ENCODE measurements at regions not wholly inside any gene's neighbourhood (a gene's known extent, or its start where the extent isn't known, plus 50 kb on each side); places are given as distances from the start of the nearest gene placed in this dataset.
A peak's percentile ranks its signal among the peaks of the same experiment; 100 is the strongest.

DNA sequence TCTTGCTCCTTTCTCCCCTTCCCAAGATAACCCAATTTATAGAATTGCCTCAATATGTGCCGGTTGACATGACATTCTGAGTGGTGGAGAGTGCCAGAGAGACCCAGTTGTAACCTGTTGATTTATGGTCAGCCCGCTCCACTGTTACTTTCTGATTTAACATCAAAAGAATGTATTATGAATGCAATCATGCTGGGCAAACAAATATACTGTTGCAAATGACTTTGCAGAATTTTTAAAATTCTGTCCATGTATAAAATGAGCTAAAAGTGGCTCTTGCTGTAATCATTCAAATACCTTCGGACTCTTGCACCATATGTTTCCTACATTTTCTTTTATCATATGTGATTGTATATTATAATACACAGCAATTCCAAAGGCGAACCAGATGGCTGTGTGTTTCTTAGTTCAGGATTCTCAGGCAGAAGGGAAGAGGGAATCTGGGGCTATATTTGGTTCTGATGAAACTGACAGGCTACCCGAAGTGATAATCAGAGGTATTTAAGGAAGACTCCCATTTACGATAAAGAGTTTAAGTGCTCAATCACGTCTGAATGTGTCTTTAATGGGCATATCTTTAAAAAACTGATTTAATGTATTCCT is 131.7 kb downstream of the CLCN4 start:
- no peak for DNase-seq

GRCh38 chrX:10296576-10296975 is 139.8 kb downstream of the CLCN4 start:
- DNase-seq, result no peak

DNA sequence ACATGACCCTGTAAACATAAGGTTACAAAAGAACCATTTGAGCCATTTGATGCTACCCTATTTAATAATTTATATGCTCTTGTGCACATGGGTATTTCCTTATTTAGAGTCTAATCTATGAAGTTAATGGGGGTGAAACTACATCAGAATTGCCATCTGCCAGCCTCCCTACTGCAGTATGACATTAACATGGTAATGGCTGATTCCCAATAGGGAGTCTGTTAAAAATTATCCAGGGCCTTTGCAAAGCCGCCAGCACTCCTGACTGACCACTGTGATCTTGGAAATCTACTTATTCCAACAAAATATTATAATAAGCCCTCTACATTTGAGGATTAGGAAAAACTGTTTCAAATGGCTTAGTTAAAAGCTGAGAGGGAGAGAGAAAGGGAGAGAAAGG is 153.7 kb downstream of the CLCN4 start:
- DNase-seq, result peak; percentile 7

GRCh38 chrX:10314530-10315104 is 157.8 kb downstream of the CLCN4 start:
- DNase-seq, result no peak

DNA sequence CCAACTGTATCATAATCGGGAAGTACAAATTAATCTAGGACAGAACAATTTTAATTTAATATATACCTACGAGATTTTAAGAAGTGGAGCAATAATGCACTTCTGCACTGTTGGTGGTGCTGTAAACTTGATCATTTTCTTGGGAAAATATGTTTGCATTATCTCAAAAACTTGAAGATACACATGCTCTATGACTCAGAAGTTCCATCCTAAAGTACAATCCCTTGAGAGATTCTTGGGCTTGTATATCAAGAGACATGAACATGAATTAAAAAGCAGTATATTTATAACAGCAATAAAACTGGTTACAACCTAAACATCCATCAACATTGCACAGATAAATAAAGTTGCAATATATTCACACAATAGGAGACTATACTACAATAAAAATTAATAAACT is 168.8 kb downstream of the CLCN4 start:
- no peak for DNase-seq

- DNase-seq, result no peak
Measured at GRCh38 chrX:10326578-10326977, 169.8 kb downstream of the CLCN4 start.

DNA sequence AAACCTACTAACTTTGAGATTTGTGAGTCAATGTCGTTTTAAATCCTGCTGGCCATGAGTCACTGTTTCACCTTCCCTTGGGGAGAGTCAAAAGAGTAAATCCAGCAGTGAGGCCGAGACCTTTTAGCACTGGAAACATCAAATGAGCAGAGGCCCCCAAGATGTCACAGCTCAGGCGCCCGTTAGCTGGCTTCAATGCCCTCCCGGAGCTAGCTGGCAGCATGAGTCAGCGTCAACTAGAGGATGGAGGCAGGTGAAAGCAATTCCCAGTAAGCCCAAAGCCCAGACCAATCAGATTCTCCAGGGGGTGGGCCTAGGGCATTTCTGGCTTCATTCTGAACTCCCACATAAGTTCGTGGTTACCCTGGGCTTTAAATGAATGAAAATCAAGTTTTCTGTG is 170.9 kb downstream of the CLCN4 start:
- DNase-seq, result no peak

DNA sequence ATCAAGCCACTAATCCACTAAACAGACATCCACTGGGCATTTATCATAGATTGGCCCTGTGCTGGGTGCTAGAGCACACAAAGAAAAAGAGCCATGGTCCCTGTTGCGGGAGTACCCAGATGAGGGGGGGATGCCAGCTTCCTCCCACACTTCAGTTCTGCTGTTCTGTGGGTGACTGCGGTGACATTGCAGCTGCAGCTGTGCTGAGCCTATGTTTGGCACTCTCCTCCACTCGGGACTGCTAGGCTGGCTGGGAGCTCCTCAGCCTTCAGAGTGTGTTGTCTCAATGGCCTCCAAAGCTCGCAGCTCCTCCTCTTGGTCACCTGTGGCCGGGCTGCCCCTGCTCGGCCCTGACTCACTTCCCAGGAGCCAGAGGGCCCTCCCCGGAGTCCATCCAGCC is 173.2 kb downstream of the CLCN4 start:
- no peak for DNase-seq

GRCh38 chrX:10341309-10341708 is 184.5 kb downstream of the CLCN4 start:
- no peak for DNase-seq

DNA sequence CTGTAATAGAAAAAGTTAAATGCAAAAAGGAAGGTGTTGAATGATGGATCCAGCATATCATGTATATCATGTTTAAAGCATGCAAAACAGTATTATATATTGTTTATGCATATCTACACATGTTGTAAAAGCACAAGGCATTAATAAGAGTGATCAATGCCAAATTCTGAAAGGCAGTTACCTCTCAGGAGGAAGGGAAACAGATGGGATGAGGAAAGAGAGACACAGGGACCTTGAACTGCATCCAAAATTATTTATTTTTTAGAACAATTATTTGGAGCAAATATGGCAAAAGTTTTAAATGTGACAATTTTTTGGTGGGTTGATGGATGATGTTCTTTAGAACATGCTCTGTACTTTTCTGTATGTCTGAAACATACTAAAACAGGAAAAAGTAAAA is 193.4 kb downstream of the CLCN4 start:
- DNase-seq, result no peak

- DNase-seq, result no peak
Measured at GRCh38 chrX:10350981-10351380, 194.2 kb downstream of the CLCN4 start.

DNA sequence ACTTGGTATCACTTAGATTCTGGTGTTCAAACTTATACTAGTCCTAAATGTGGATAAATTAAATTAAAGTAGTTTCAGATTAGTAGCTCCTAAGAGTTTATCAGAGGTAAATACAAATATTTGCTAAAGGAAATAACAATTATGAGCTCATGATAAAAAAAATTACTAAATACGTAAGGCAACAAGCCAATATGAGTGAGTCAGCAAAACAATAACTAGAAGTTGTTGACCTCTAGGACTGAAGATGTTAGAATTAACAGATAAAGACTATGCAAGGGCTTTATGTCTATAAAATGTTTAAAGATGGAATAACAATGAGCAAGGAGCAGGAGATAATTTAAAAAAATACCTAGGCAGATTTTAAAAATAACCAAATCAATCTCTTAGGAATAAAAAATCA is 195.8 kb downstream of the CLCN4 start:
- no peak for DNase-seq

- no peak for DNase-seq
Measured at GRCh38 chrX:10356979-10357378, 200.2 kb downstream of the CLCN4 start.

GRCh38 chrX:10358958-10359357 is 202.2 kb downstream of the CLCN4 start:
- no peak for DNase-seq

- DNase-seq, result no peak
Measured at GRCh38 chrX:10360116-10360515, 203.3 kb downstream of the CLCN4 start.

- DNase-seq, result no peak
Measured at GRCh38 chrX:10365532-10366265, 208.9 kb downstream of the CLCN4 start.

DNA sequence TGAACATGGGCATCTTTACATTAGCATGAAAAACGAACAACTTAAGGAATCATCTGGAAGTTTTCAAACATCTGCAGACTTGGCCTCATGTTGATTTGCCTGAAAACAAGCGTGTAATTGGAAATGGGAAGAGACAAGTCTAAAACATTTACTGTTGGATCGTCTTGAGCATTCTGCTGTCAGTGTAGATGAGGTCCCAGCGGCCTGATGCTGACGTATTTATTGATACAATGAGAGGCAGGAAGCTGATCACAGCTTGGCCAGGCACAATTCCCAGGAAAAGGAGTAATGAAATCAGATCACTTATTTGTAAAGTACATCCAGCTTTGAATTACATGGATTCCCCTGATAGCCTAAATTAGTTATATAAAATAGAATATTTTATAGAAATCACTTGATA is 210.6 kb downstream of the CLCN4 start:
- no peak for DNase-seq

DNA sequence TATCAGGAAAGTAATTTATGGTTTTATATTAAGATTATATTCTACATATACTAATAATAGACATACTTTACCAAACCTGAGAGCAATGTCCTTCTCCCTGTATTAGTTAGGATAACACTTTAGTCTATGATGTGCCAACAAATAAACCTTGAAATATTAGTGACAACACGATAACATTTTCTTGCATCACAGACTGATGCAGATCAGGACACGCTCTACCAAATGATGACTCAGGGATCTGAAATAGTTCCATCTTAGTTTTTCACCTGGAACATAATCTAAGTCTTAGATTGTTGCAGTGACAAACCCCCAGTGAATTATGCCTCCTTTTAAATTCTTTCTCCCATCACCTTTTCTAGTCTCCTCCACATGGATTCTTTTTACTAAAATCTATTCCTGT is 214.2 kb downstream of the CLCN4 start:
- no peak for DNase-seq

GRCh38 chrX:10377427-10377826 is 220.7 kb downstream of the CLCN4 start:
- no peak for DNase-seq

- no peak for DNase-seq
Measured at GRCh38 chrX:10379878-10380277, 223.1 kb downstream of the CLCN4 start.

DNA sequence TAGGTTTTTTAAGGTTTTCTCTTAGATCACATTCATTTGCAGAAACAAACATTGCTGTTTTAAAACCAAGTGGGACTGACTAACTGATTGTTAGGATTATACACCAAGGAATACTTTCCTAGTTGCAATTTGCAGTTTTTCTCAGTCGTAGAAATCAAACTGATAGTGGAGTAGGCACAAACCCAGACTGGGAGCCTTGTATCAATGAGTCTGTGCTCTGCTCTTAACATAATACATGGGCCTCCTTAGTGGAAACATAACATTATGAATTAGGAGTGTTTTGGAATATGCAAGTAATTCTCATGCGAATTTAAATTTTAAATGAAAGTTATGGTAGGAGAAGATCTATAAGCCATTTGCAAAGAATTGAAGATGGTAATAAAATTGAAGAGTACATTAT is 223.5 kb downstream of the CLCN4 start:
- DNase-seq, result no peak

DNA sequence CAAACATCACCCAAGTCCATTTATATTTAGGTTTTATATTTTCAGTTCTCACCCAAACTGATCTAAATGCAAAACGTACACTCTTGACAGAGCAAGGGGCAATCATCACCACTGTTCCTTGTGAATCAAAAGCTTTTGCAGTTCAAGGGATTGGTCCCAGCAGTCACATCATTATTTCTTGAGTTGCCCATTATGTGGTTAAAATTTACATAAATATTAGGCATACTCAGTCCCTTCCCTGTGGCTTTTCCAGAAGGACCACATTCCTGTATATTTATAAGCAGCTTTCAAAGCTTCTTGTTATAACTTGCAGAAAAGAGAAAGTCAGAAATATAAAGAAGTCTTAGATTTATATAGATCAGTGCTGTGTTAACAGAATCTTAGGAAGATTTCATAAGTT is 224.4 kb downstream of the CLCN4 start:
- DNase-seq, result no peak

DNA sequence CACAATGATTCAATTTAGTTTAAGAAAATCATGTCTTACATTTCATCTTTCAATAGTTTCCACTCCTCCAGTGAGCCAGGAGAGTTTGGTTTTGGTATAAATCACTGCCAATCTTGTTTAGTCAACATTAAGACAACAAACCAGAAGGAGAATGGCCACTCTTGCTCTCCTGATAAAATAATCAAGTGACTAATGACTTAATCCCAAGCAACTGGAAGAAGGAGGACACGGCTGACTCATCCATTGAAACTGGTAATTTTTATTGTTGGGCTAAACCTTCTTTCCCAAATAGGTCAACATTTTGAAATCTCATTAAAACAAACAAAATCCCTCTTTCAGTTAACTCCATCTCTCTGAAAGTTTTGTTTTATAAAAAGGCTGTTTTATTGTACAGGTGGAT is 230.2 kb downstream of the CLCN4 start:
- no peak for DNase-seq

DNA sequence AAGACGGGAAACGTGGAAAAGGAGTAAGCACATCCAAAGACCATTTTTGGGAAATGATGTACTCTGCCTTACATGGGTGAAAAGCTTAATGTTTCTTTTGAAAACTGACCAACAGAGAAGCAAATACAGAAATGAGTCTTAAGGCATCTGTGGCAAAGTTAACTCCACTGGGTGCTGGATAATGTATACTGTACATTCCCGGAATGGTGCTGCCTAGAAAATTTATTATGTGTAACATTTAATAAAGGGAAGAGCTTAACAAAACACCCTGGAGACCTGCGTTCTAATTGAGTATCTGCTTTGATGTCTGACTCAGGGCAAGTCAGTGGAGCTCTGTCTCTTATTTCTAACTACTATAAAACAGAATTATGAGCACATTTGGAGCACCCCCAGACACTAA is 230.2 kb downstream of the MID1 start:
- DNase-seq, result no peak
